ENCODE measurements at regions not wholly inside any gene's neighbourhood (a gene's known extent, or its start where the extent isn't known, plus 50 kb on each side); places are given as distances from the start of the nearest gene placed in this dataset.
"Not testable (repeated sequence)": the region's sequence is repeated elsewhere in the genome, so short reads cannot be mapped to it uniquely, and the experiment has no call there.

GRCh38 chr6:82118150-82118562 is 129.4 kb downstream of the IBTK start:
- Histone ChIP-seq H3K9ac (no peak overlapping the region), H3K27ac (no peak overlapping the region), H3K9me3 (replicated peaks in 1 of 11) (no peaks in the 10 kb centered on the region), H3K4me3 (no peak overlapping the region), H4K20me1 (no peaks in the 10 kb centered on the region), H3K4me1 (peaks cover 0 to 8% (median 5%) of the 10 kb centered on the region in 10 experiments; a peak in 12 of 20 replicates), H3K36me3 (no peaks in the 10 kb centered on the region), H3K4me2 (peak overlapping the region in 4 of 11 experiments; percentile 10 to 32 (median 22); a peak in 2 of 22 replicates), H3K27me3 (no peaks in the 10 kb centered on the region)
- TF ChIP-seq Cebpa-rat (IDR thresholded peaks at IDR 0.05) = no peak

GRCh38 chr6:82114748-82115147 is 132.8 kb downstream of the IBTK start:
- TF ChIP-seq Cebpa-rat (IDR thresholded peaks at IDR 0.05) = no peak
- Histone ChIP-seq H3K4me3 (no peak overlapping the region), H3K9ac (no peak overlapping the region), H3K27ac (no peak overlapping the region), H3K4me1 (peaks cover 0 to 15% (median 12%) of the 10 kb centered on the region in 10 experiments; a peak in 13 of 20 replicates), H3K27me3 (no peaks in the 10 kb centered on the region), H3K36me3 (no peaks in the 10 kb centered on the region), H4K20me1 (no peaks in the 10 kb centered on the region), H3K9me3 (replicated peaks in 1 of 11) (0 out of 22 replicates have a peak, but pooled peaks cover 0 to 3% (median 0%) of the 10 kb centered on the region in 11 experiments), H3K4me2 (no peak overlapping the region)

- Histone ChIP-seq H3K4me3 (no peak overlapping the region), H3K4me2 (peak overlapping the region in 8 of 11 experiments; percentile 5 to 43 (median 28); a peak in 8 of 22 replicates), H3K9me3 (replicated peaks in 1 of 11) (0 out of 22 replicates have a peak, but pooled peaks cover 0 to 6% (median 0%) of the 10 kb centered on the region in 11 experiments), H3K9ac (no peak overlapping the region), H3K27me3 (no peaks in the 10 kb centered on the region), H3K27ac (no peak overlapping the region), H4K20me1 (no peaks in the 10 kb centered on the region), H3K4me1 (peaks cover 0 to 15% (median 12%) of the 10 kb centered on the region in 10 experiments; a peak in 13 of 20 replicates), H3K36me3 (no peaks in the 10 kb centered on the region)
- no peak for TF ChIP-seq Cebpa-rat (IDR thresholded peaks at IDR 0.05)
Observed at GRCh38 chr6:82113231-82113630, 134.3 kb downstream of the IBTK start.

- 0 out of 22 replicates have a peak, but pooled peaks cover 0 to 6% (median 0%) of the 10 kb centered on the region in 11 experiments for H3K9me3 ChIP-seq (replicated peaks in 1 of 11)
- no peak overlapping the region for H3K4me3 ChIP-seq
- TF ChIP-seq Cebpa-rat (IDR thresholded peaks at IDR 0.05) = no peak
- H3K4me2 ChIP-seq = no peak overlapping the region
- no peaks in the 10 kb centered on the region for H3K36me3 ChIP-seq
- H3K27ac ChIP-seq = no peak overlapping the region
- no peaks in the 10 kb centered on the region for H3K27me3 ChIP-seq
- peaks cover 0 to 15% (median 11%) of the 10 kb centered on the region in 10 experiments; a peak in 10 of 20 replicates for H3K4me1 ChIP-seq
- no peak overlapping the region for H3K9ac ChIP-seq
- H4K20me1 ChIP-seq = no peaks in the 10 kb centered on the region
Observed at GRCh38 chr6:82111818-82112217, 135.7 kb downstream of the IBTK start.

- no peak overlapping the region for H3K4me2 ChIP-seq
- H3K9me3 ChIP-seq (replicated peaks in 1 of 11) = 0 out of 22 replicates have a peak, but pooled peaks cover 0 to 6% (median 0%) of the 10 kb centered on the region in 11 experiments
- H3K27me3 ChIP-seq = no peaks in the 10 kb centered on the region
- H3K4me3 ChIP-seq = no peak overlapping the region
- H3K27ac ChIP-seq = no peak overlapping the region
- no peaks in the 10 kb centered on the region for H3K36me3 ChIP-seq
- H3K9ac ChIP-seq = no peak overlapping the region
- no peak for TF ChIP-seq Cebpa-rat (IDR thresholded peaks at IDR 0.05)
- no peaks in the 10 kb centered on the region for H4K20me1 ChIP-seq
- H3K4me1 ChIP-seq = peaks cover 0 to 15% (median 11%) of the 10 kb centered on the region in 10 experiments; a peak in 10 of 20 replicates
Observed at GRCh38 chr6:82111114-82111513, 136.4 kb downstream of the IBTK start.

GRCh38 chr6:82103171-82103570 is 144.4 kb downstream of the IBTK start:
- not testable (repeated sequence) for H3K4me3 ChIP-seq; H3K4me1 ChIP-seq; H3K4me2 ChIP-seq; H3K27me3 ChIP-seq; H3K36me3 ChIP-seq; H3K27ac ChIP-seq; H4K20me1 ChIP-seq; H3K9ac ChIP-seq; H3K9me3 ChIP-seq (replicated peaks in 1 of 11)

GRCh38 chr6:82101374-82102114 is 146.0 kb downstream of the IBTK start:
- H3K4me3 ChIP-seq; H3K27me3 ChIP-seq; H3K9ac ChIP-seq; H3K4me1 ChIP-seq; H3K4me2 ChIP-seq; H4K20me1 ChIP-seq; H3K9me3 ChIP-seq (replicated peaks in 1 of 11); H3K27ac ChIP-seq; H3K36me3 ChIP-seq: not testable (repeated sequence)

- not testable (repeated sequence) for H3K4me1 ChIP-seq; H3K4me2 ChIP-seq; H4K20me1 ChIP-seq; H3K36me3 ChIP-seq; H3K9me3 ChIP-seq (replicated peaks in 1 of 11); H3K4me3 ChIP-seq; H3K9ac ChIP-seq; H3K27me3 ChIP-seq; H3K27ac ChIP-seq
Observed at GRCh38 chr6:82100763-82101162, 146.8 kb downstream of the IBTK start.

DNA sequence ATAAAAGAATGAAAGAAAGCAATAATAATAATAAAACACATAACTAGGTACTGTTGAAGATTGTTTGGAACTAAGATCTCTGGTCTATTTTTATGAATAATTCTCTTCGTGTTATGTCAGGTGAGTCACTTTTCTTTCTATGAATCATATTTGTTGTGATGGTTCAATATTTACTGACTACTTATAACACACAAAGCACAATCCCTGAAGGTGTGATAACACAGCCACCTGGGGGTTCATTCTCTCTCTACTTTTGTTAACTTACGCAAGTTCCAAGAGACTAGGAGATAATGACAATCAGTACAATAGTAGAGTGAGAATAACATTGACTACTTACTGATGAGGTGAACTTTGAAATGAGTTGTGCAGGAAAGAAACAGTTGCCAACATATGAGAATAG is 149.9 kb downstream of the IBTK start:
- Histone ChIP-seq H3K9me3 (replicated peaks in 1 of 11) (no peaks in the 10 kb centered on the region; a peak in 1 of 22 replicates), H3K4me2 (no peak overlapping the region), H4K20me1 (no peaks in the 10 kb centered on the region), H3K4me1 (no peaks in the 10 kb centered on the region), H3K27ac (no peak overlapping the region), H3K27me3 (no peaks in the 10 kb centered on the region), H3K9ac (no peak overlapping the region), H3K4me3 (no peak overlapping the region), H3K36me3 (no peaks in the 10 kb centered on the region)
- TF ChIP-seq Cebpa-rat (IDR thresholded peaks at IDR 0.05) = no peak

DNA sequence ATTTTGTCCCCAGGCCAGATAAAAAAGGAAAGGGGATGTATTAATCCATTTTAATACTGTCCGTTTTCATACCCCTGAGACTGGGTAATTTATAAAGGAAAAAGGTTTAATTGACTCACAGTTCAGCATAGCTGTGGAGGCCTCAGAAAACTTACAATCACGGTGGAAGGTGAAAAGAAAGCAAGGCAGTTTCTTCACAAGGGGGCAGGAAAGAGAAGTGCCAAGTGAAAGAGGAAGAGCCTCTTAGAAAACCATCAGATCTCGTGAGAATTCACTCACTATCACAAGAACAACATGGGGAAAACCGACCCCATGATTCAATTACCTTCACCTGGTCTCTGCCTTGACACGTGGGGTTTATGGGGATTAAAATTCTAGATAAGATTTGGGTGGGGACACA is 152.5 kb downstream of the IBTK start:
- TF ChIP-seq Cebpa-rat (IDR thresholded peaks at IDR 0.05) = no peak
- Histone ChIP-seq H3K27ac (no peak overlapping the region), H3K4me1 (no peaks in the 10 kb centered on the region), H3K9me3 (replicated peaks in 1 of 11) (no peaks in the 10 kb centered on the region; a peak in 1 of 22 replicates), H3K4me2 (0 out of 22 replicates have a peak overlapping the region, but pooled peaks of 1 of the 11 experiments have one; percentile 19), H3K27me3 (no peaks in the 10 kb centered on the region), H4K20me1 (no peaks in the 10 kb centered on the region), H3K36me3 (no peaks in the 10 kb centered on the region), H3K9ac (no peak overlapping the region), H3K4me3 (no peak overlapping the region)

Data from BLaER1 treated with 17β-estradiol and CSF1 and Interleukin-3, amounts not matched to agents 10 nM and 100 nM (cell line).